GM18909 (cell line): ENCODE measurements at regions not wholly inside any gene's neighbourhood (a gene's known extent, or its start where the extent isn't known, plus 50 kb on each side); places are given as distances from the start of the nearest gene placed in this dataset.

Experiments used
- ATAC-seq: cut with Tn5 transposase; IDR thresholded peaks from one replicate; pipeline ENCODE4 v1.9.1; 2021; ENCODE audit warnings: mild to moderate bottlenecking; ENCODE audit not compliant: unreplicated experiment, poor library complexity

DNA sequence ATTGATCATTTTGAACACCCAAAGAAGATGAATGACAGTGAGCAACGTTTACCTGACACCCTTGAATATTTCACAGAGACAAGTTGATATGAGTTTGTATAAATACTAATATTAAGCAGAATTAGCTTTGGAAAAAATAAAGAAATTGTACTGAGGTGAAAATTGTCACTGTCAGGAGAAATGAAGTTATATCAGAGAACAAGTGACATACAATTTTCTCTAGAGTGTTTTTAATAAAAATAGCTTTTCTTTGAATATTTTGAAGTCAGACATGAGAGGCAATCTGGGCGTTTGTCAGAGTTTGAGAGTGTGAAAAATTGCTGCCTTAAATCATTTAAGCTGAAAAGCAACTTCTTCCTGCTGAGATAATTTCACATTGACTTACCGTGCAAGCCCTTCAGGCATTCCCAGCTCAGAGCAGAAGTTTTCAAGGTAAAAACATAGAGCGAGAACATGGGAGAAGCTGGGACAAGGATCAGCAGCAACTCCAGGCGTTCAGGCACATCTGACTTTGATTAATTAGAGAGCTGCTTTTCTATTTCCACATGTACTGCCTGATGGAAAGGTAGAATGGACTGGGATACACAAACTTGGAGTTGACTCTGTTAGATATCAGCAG is 535.9 kb downstream of the TFEC start:
- ATAC-seq = no peak

DNA sequence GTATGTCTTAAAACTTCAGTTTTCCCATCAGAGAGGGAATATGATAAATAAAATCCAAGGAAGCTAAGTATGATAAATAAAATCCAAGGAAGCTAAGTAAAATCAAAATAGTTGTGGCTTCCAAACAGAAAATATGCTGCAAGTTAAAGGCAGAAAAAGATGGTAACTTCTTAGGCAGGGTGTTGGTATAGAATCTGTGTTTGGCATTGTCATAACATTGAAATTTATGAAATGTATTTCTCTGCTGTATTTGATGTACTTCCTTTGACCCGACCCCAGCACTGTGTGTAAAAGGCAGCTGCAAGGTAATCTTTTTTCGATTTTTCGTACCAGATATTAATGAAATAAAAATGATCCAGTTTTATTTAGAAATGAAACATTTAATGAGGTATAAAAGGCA is 537.2 kb downstream of the TFEC start:
- ATAC-seq = no peak

DNA sequence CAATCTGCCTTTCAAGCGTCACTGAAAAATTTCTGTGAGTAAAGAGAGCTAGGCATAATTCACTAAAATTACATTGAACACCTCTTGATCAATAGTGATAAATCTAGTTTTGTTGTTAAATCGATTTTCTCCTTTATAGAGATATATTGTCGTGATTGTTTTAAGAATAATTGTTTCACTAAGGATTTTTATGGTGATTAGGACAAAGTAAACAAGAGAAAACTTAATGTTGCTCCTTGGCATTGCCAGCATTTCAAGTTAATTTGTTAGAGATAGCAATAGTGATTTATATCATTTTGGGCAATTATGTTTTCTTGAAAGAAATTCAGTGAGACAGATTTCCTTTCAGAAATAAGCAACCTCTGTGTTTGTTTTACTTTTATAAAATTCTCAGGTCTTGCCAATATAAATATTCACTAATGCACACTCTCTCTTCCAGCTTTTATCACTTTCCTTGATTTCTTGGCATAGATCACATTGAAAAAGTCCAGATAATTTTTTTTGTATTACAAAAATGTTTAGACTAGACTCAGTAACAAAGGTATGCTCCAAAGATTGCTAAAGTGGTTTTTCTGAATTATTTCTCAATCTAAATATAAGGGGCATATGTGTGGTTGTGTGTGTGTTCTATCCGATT is 538.7 kb downstream of the TFEC start:
- no peak for ATAC-seq

DNA sequence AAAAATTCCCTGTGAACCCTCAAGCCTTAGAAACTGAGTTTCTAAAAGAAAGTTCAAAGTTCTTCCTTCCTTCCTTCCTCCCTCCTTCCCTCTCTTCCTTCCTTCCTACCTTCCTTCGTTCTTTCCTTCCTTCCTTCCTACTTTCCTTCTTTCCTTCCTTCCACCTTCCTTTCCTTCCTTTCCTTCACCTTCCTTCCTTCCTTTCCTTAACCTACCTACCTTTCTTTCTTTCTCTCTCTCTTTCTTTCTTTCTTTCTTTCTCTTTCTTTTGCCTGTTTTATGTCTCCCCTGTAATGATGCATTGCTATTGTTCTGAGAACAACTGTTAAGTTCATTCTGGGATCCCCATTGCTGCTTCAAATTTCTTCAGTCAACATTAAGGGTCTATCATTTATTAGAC is 551.1 kb downstream of the TFEC start:
- ATAC-seq = no peak

DNA sequence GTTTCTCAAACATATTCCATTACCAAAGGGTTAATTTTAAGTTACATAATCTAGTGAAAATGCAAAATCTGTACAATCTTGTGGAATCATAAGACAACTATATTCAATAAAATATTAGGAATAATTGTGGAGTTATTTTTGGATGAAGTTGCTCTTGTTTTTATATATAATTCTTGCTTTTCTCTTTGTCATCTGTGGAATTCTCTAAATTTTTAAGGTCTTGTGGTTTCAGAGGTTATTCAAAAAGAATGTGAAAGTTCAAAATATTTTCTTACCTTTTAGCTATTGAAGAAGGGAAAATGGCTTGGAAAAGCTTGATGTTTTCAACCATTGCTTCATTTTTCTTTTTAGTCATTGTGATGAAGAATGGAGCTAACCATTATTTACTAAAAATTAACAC is 552.1 kb downstream of the TFEC start:
- ATAC-seq = no peak

DNA sequence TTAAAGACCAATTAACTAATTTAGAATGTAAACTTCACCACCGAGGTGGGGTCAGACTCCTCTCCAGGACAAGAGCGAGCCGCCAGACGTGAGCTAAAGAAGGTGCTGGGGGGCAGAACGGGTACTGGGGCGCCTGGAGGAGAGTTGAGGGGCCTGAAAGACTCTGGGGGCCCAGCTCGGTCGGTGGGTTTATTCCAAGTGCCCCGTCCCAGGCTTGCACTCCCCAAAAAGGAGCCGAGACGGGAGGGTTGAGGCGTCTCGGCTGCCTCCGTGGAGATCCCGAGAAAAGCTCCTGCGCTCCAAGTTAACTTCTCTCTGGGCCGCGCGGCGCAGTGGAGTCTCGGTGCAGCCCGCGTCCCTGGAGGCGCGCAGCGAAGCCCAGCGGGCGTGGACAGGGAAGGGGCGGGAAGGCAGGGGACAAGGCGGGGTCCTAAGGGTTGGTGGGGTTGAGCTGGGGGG is 553.3 kb downstream of the TFEC start:
- ATAC-seq = no peak

DNA sequence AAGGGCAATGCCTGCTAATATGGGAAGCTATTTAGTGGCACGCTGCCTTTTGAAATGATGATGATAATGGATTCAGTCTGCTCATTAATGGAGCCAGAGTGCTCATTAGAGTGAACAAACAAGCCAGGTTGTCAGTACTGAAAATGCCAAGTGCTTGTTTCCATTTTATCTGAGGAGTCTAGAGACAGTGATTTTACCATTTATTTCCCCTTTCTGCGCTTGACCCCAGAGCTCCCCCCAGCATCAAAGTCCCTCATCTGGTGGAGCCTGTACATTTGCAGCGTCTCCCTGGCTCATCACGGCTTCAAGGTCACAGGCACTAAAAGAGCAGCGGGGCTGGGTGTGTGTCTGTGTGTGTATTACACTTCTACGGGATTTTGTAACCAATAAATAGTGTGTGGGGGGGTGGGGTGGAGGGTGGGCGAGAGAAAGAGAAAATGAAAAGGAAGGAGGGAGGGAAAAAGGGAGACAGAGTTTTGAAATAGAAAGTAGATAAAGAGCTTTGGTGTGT is 553.8 kb downstream of the TFEC start:
- ATAC-seq = no peak

DNA sequence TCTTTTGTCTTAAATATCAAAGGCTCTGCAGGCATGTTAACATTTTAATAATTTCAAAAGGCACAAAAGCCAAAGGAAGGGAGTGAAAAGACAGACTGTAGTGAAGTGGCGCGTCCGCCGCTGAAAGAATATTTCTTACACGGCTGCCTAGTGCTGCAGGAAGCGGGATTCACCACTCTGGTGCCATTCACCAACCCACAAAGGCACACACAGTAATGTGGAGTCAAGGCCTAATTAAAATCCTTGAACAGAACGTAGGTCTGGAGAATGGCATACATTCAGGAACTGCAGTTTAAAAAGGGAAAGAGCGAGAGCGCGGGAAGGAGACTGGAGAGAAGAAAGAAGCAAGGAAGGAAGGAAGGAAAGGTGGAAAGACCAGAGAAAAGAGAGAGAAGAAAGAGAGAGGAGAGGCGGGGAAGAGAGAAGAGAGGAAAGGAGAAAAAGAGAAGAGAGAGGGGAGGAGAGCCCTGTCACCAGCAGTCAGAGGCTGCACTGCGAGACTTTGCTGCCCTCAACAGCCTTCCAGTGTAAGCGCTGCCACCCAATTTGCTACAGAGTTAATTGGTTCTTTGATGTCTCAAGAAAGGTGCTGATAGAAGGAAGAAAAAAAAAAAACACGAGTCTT is 554.0 kb downstream of the MDFIC start:
- ATAC-seq = no peak

DNA sequence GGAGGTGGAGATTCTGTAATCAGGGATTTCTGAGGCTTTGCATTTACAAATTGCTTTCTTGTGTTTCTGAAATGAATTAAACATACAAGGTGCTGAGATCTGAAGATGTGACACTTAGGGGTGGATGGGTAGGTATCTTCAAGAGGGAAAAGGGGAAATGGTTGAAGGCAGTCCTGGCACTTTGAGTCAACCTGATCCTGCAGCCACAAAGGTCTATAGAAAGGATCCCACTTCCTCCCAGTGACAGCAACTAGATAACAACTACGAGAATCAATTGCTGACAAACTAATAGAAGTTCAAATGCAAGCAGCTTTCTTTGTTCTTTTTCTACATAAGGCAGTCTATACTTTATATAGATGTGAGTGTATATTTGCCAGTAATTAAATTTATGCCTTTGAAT is 553.3 kb downstream of the MDFIC start:
- no peak for ATAC-seq

DNA sequence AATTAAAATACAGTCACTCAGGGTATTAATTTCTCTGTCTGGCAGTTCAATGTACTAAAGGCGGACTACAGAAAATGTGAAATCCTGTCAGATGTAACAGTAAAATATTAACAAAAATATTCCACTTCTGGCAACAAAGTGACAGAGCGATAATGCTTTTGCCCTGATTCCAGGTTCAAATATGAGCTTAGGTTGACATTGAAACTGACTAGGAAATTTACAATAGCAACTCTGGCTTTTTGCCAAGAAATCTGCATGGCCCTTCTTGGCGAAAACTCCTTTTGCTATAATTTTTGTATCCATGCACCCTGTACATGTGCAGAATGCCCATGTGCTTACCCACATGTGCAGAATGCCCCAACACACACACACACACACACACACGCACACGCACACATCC is 552.2 kb downstream of the MDFIC start:
- no peak for ATAC-seq

DNA sequence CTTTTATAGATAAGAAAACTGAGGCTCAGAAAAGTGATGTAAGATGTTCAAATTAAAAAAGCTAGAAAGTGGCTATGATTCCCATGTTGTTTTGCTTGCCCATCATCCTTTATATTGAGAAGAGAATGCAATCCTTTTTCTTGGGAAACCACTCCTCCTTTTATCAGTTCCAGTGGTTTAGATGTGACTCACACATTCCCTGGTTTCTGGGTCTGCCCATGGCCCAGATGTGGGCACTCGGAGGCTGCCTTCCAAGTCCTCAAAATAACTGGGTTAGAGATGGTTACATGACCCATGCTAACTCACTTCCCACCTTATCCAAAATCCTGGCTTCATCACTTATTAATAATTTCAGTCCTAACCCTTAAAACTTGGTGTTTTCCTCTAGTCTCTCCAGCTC is 550.0 kb downstream of the MDFIC start:
- ATAC-seq = no peak

DNA sequence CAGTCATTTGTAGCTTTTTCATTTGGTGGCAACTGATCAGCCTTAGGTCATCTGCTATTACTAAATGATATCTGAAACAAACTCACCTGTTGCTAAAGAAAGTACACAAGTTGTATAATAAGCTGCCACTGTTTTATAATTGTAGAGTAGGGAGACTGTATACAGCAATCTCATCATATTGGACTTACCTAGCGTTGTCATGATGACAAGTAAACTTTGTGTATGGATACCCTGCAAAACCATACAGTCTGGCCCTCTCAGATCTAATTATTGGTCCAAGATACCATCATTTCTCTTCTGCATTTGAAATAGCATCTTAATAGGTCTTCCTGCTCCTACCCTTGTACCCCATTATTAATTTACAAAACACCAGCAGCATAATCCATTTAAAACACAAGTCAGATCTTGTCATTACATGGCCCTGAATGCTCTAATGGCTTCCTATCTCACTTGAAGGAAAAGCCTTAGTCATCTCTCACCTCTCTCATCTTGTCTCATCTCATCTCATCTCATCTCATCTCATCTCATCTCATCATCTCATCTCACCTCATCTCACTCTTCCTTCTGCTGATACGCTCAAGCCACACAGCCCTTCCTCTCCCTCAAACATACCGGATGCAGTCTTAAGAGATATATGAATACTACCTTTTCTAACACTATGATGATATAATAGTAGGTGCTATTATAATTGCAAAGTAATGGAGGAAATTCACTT is 540.6 kb downstream of the MDFIC start:
- no peak for ATAC-seq

DNA sequence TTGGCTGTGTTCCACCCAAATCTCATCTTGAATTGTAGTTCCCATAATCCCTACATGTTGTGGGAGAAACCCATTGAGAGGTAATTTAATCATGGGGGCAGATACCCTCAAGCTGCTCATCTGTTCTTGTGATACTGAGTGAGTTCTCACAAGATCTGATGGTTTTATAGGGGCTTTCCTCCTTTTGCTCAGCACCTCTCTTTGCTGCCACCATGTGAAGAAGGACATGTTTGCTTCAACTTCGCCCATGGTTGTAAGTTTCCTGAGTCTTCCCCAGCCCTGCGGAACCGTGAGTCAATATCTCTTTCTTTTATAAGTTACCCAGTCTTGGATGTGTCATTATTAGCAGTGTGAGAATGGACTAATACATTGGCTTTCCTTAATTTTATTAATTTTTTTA is 527.8 kb downstream of the MDFIC start:
- no peak for ATAC-seq

DNA sequence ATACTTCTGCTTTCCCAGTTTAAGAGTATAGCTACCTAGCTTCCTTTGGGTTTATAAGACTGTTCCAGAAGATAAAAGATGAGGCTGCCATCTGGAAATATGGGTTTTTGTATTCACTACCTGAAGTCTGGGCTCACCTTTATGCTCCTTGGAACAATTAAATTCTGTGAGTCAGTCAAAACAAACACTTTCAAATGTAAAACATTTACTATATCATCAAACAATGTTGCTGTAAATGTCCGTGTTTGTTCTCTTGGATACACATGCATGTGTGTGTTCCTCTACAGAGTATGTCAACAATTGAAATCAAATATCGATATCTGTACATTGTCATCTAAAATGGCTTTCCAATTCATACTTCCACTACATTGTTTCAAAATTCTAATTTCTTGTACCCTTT is 525.6 kb downstream of the MDFIC start:
- ATAC-seq = no peak

DNA sequence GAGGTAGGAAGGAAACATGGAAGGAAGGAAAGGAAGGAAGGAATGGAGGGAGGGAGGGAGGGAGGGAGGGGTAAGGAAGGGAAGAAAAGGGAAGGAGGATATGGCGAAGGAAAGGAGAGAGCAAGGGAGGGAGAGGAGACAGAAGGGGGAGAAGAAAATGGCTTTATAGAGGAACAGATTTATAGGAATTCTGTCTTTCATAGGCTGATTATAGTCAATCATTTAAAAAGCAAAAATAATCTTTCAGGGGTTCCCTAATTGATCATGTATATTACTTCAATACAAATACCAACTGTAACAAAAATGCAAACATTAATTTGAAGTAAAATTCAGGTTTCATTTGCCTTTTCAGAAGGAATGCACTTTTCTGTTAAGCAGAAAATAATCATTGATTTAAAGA is 519.1 kb downstream of the MDFIC start:
- no peak for ATAC-seq

DNA sequence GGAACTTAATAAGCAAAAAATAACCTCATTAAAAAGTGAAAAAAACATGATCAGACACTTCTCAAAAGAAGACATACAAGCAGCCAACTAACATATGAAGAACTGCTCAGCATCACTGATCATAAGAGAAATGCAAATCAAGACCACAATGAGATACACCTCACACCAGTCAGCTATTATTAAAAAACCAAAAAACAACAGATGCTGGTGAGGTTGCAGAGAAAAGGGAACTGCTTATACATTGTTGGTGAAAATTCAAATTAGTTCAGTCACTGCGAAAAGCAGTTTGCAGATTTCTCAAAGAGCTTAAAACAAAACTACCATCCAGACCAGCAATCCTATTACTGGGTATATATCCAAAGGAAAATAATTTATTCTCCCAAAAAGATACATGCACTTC is 513.3 kb downstream of the MDFIC start:
- ATAC-seq = peak; percentile 93

DNA sequence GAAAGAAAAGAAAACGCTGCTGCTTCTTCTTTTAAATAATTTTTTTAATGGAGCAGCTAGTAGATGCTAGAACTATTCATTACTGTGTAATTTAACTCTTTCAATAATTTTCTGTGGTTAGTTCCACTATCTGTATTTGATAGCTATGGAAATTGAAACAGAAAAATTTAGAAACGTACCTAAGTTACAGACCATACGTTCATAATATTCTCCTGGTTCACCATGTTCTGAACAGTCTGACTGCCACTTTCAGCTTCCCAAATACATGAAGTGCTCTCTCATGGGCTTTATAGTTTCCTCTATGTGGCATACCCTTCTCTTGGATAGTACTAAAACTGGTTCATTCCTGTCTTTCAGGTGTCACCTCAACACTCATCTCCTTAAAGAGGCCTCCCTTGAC is 508.0 kb downstream of the MDFIC start:
- no peak for ATAC-seq

DNA sequence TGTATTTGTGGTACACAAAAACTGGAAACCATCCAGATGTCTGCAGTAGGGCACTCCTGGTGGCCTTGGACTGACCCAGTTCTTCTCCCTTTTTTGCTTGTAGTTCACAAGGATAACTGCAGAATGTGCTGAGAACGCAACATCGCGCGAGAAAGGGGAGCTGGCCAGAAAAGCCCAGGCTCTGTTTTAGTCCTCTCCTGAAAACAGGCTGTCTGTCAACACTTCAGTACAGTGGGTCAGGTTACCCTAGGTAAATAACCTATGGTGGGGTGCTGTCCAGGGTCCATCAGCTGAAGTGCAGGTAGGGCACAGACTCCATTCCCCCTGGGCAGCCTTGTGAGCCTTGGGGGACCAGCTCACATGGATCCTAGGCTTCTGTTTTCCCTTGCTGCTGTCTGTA is 495.8 kb downstream of the MDFIC start:
- ATAC-seq = no peak

DNA sequence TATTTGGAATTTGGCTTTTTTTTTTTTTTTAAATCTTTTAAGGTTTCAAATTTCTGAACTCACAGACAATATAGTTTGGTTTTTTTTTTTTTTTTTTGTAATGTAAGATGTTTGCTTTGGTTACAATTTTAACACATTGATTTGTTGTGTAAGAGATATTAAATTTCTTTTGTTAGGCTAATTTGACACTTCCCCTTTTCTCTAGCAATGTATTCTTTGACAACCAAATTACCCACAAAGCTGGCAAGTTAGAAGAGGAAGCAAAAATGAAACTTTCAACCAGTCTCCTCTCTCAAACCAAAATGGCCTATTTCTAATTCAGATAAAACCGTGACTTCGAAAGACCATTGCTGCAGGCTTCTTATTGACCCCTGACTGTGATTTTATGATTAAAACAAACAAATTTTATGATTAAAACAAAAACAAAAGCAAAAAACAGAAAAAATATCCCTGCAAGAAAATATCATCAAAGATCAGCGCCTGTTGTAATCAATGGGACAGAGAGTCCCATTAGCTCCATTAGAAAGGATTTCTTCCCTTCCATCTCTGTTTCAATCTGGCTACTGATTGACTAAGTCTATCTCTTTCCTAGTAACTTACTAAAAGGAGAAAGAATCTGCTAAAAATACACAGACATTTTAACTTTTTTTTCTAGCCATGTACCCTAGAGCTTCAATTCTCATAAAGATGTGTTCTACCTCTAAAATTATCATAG is 489.2 kb downstream of the MDFIC start:
- ATAC-seq = peak; percentile 95

DNA sequence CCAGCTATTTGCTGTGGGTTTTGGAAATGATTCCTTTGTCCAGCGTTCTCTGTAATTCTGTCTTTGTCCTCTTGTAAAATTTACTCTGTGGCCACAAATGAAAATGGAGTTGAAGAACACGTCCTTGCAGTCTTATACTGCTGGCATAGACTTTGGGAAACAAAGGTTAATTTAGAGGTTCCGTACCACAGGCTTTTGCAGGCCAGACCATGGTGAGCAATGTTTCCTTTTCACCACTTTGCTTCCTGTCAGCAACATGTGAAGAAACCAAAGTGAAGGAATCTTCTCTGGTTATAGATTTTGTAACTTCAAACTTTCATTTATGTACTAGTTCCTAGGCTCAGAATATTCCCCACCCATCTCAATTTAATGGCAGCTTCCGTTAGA is 488.5 kb downstream of the MDFIC start:
- peak; percentile 35 for ATAC-seq
